ENCODE measurements at regions not wholly inside any gene's neighbourhood (a gene's known extent, or its start where the extent isn't known, plus 50 kb on each side); places are given as distances from the start of the nearest gene placed in this dataset.
A peak's percentile ranks its signal among the peaks of the same experiment; 100 is the strongest.

DNA sequence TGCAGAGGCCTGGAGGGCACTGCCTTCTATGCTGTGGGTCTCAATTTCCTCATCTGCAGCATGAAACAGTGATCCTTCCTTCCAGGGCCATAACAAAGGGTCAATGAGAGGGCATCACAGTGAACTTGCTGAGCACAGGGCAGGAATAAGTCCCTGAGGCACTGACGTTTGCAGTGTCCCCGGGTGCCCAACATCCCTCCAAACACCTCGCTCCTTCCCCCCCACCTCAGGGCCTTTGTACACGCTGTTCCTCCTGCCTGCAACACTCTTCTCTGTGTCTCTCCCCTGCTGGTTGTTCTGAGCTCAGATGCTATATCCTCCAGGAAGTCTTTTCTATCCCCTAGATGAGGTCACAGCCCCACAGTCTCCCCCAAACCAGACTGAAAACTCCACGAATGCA lies 59.7 kb upstream of the TCF20 start:
- DNase-seq, result no peak

DNA sequence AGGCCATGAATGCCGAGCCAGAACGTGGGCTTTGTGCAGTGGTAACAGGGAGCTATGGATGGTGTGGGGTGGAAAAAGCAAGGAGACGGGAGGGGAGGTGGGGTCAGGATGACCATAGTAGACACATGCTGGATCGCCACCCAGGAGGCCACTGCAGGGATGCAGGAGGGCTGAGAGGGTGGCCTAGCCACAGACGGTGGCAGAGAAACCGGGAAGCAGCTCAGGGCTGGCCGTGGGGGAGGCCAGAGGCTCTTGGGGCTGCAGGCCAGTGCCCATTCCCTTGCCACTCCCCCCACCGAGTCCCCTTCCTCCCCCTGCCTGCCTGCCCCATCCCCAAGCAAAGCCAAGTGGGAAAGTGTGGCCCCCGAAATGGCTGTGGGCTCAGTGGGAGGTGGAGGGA lies 59.1 kb upstream of the TCF20 start:
- no peak for DNase-seq

DNA sequence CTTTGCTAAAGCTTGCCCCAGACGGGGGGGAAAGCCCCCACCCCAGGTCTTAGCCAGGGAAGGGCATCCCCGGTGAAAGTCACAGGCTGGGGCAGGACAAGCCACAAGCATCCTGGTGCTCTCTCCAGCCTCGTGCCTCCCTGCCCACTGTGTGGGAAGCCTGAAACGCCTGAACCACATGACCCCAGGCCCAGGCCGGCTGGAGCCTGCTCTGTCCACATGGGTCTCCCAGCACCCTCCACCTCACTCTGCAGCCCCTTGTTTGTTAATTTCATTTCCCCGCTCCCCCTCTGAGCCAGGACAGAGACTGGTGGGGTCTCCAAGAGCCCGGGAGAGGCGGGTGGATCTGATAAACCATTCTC lies 58.3 kb upstream of the TCF20 start:
- DNase-seq, result no peak

DNA sequence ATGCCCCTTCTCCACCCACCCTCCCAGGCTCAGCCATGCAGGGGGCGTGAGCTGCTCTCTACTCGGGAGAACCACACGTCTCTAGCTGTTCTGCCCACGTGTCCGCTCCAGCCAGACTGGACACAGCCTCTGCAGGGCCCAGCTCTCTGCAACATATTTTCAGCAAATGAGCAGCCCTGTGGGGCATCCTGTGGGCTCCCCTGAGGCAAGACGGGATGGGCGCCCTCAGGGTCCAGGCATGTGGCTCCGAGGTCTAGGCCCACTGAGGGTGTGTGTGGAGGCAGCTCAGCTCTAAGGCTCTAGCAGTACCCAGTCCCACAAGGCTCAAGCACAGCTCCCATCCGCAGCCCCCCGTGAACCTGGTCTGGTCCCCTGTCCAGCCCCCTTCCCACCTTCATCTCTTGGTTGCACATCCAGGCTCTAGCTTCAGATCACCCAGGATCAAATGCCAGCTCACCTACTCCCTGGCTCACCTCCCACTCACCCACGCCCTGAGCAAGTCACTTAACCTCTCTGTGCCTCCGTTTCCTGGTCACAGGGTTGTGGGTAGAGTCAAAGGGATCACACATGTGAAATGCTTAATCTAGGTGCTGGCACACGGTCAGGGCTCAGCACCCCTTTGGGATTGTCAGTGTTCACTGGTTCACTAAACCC lies 57.8 kb upstream of the TCF20 start:
- DNase-seq, result no peak

DNA sequence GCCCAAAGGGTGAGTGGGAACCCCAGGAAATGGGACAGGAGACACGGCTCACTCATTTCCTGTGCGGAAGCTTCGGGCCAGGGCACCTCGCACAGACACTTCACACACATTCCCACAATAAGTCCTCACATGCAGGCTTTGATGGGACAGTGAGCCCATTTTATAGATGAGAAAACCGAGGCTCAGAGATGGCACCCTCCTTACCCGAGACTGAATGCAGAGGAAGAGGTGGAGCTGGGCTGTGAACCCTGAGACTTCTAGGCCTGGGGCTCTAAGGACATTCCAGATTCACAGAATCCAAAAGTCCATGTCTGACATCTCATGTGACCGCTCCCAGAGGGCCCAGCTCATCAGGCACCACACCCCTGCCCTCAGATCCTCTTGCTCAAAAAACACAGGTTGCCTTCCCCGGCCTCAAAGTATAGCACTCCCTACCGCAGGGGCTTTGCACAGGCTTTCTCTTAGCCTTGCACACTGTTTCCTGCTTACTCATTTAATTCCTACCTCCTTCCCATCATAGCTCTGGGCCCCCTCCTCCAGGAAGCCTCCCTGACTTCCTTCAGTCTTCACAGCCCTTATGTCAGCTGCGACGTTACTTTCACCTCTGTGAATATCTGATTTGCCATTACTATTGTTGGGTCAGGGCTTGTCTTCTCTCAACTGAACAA lies 57.1 kb upstream of the TCF20 start:
- DNase-seq, result no peak

DNA sequence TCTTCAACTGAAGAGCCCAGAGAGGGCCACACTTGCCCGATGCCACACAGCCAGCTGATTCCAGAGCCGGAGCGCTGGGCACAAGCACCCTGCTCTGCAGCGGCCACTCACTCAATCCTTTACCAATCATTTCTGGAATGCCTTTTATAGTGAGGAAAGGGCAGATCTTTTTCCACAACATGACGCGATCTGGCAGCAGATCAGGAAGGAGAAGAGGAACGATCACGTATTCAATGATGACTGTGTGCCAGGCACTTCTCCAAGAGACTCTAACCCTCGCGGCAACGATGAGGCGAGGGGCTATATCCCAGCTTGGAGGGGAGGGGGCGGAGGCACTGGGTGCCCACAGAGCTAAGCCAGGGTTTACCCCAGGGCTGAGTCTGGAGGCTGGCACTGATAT lies 56.3 kb upstream of the TCF20 start:
- no peak for DNase-seq

DNA sequence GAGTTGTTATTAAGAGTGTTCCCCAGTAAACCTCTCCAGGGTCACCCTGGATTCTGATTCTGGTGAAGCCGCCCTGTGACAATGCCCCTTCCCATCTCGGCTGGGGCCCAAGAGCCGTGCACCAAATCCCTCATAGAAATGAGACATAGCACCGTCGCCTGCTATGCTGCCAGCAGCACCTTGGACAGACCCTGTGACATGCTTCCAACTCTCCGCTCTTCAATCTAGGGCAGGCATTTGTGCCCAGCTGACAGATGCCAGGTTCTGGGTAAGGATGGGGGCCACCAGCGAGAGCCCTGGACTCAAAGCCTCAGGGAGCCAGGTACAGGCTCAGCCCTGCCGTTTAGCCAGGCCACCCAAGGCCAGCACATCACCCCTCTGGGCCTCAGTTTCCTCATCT lies 55.8 kb upstream of the TCF20 start:
- no peak for DNase-seq

DNA sequence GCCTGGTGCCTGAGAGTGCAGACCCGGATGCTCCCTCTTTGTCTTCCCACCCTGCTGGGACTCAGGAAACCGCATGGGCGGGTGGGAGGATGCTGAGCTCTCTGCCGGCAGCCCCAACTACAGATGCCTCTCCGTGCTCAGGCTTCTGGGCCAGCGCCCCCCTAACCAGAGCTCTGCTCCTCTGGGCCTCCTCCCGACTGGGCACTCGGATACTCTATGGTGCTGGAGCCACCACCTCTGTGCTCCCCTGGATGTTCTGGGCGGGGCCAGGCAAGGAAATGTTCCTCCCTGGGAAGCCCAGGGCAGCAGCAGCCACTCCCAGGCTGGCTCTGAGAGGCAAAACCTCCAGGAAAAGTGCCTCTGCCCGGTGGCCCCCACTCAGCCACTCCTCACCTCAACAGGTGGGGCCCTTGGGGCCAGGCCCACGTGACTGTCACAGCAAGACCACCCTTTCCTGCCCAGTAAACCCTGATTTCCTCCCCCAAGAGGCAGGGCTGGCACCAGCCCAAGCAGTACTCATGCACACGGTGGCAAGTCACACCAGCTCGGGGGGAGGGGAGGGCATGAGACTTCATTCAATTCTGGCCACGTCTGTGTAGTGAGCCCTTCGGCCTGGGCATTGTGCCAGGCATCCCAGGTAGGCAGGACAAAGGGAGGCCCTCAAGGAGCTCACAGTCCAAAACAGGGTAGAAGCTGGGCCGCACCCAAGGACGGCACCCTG lies 54.7 kb upstream of the TCF20 start:
- peak; percentile 39 for DNase-seq

DNA sequence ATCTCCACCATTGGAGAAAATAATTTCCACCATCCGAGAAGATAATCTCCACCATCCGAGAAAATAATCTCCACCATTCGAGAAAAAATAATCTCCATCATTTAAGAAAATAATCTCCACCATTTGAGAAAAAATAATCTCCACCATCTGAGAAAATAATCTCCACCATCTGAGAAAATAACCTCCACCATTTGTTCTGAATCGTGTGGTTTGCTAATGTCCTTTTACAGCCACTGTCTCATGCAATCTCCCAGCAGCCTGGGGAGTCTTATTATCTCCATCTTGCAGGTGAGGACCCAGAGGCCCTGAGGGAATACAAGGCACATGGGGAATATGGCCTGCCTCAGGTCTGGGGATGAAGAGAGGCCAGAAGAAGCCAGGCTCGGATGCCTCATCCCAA lies 54.1 kb upstream of the TCF20 start:
- no peak for DNase-seq

DNA sequence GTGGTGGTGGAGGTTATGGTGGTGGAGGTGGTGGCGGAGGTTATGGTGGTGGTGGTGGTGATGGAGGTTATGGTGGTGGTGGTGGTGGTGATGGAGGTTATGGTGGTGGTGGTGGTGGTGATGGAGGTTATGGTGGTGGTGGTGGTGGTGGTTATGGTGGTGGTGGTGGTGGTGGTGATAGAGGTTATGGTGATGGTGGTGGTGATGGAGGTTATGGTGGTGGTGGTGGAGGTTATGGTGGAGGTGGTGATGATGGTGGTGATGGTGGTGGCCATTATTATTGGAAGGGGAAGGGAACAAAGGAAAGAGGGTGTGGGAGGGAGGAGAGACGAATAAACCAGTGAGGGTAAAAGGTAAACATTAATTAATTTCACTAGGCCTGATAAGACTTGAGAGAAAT lies 53.5 kb upstream of the TCF20 start:
- DNase-seq, result no peak

DNA sequence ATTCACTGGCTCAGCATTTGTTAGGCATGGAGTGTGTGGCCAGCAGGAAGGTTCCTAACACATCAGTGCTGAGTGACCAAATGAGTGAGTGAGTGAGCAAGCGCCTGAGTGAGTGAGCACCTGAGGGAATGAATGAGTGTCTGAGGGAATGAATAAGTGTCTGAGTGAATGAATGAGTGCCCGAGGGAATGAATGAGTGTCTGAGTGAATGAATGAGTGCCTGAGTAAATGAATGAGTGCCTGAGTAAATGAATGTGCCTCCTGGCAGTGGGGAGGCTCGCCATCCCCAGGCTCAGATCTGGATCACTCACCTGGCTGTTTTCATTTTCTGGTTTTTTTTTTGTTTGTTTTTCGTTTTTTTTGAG lies 52.1 kb upstream of the TCF20 start:
- no peak for DNase-seq

DNA sequence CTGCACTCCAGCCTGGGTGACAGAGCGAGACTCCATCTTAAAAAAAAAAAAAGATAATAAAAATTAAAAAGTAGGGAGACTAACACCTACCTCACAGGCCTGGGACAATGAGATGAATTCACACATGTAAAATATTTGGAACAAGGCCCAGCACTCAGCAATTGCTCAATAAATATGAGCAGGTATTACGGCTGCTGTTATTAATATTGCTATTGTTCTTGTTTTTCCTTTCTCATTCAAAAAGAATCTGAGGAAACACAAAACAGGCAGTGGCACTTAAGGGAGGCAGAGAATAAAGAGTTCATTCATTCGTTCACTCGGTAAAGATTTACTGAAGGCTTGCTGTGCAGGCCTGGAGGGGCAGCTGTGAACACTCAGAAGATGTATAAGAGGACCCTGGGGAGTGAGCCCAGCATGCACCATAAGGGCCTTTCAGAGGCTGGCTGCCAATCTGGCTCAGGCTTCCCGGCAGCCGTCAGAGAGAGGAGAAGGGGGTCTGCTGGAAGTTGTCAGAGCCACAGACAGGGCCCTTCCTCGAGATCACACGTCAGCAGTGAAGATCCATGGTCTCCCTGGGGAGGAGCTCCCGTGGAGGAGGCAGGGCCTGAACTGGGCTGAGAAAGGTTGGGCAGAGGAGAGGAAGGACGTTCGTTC lies 51.6 kb upstream of the TCF20 start:
- no peak for DNase-seq

DNA sequence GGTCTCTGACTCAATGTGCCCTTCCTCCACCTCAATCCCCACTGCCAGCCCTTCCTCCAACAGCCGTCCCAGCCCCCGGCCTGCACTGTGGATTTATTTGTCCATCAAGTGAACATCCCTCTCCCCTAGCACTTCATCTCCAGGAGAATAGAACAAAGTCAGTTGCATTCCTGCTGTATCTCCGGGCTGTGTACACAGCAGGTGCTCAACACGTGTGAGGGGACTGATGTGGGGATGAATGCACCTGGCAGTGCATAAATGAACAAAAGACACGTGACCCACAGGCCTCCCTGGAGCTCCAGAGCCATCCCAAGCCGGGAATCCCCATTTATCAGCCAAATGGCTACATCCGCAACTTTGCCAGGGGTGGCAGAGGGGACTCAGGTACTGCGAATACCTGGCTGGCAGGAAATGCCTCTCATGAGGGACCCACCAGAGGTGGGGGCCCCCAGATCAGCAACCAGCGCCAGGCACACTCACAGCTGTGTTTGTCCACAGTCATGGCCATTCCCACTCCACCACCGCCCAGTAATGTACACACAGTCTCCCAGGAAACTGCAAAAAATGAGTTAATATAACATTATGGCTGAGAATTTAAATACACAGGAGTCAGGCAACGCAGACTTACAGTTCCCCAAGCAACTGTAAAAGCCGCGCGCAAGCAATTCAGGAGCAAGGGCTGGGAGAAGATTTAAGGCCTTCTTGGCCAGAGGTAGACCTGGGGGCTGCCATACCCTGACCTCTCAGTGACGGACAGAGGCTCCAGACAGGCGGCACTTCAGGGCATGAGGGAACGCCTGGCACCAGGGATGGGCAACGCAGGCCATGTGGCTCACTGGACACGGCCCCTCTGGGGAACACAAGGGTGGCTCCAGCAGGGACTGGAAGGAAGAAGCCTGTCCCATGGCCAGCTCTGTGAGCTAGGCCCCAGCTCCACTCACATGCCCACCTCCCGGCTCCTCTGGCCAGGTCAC lies 50.3 kb upstream of the TCF20 start:
- DNase-seq, result no peak
